Breast epithelium (tissue), 3 donors: ENCODE measurements at regions not wholly inside any gene's neighbourhood (a gene's known extent, or its start where the extent isn't known, plus 50 kb on each side); places are given as distances from the start of the nearest gene placed in this dataset.

ENCODE experiments used
- POLR2A ChIP-seq: fragments of 450-650 bp; IDR thresholded peaks from one replicate; pipeline ENCODE4 v1.6.1; 2016; ENCODE audit warnings: antibody characterized with exemption, mild to moderate bottlenecking, moderate library complexity
- POLR2AphosphoS5 ChIP-seq, 3 donors: sonication (generic); formaldehyde crosslinking; IDR thresholded peaks; one replicate each; pipeline ENCODE4 v1.6.1; 2017; ENCODE audit warnings: antibody characterized with exemption in 3 of 3
- TF ChIP-seq, protein P1 (sequence below), 3 donors: fragments of 450-650 bp; IDR thresholded peaks; one replicate each; pipeline ENCODE4 v1.5.1; 2016 to 2017; ENCODE audit warnings: antibody characterized with exemption in 3 of 3, mild to moderate bottlenecking in 3 of 3, moderate library complexity in 3 of 3

DNA sequence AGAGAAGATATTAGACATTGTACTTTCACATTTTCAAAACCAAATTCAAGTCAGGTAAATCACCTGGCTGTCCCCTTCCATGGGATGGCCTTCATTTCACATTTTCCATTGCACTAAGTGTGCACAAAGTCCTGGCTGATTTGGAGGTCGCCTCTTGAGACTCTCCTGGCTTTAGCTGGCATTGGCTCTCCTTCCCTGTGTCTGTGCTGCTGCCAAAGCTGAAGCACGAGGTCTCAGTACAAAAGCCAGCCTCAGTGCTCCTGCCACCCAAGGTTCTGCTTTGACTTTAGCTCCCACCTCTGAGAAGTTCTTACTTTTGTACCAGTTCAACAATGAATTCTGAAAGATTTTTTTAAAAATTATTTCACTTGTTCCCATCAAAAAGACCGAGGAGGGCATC lies 289.2 kb upstream of the CNR1 start:
- no peak for TF ChIP-seq POLR2AphosphoS5 (IDR thresholded peaks at IDR 0.05)
- TF ChIP-seq, protein P1, sequence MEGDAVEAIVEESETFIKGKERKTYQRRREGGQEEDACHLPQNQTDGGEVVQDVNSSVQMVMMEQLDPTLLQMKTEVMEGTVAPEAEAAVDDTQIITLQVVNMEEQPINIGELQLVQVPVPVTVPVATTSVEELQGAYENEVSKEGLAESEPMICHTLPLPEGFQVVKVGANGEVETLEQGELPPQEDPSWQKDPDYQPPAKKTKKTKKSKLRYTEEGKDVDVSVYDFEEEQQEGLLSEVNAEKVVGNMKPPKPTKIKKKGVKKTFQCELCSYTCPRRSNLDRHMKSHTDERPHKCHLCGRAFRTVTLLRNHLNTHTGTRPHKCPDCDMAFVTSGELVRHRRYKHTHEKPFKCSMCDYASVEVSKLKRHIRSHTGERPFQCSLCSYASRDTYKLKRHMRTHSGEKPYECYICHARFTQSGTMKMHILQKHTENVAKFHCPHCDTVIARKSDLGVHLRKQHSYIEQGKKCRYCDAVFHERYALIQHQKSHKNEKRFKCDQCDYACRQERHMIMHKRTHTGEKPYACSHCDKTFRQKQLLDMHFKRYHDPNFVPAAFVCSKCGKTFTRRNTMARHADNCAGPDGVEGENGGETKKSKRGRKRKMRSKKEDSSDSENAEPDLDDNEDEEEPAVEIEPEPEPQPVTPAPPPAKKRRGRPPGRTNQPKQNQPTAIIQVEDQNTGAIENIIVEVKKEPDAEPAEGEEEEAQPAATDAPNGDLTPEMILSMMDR (IDR thresholded peaks at IDR 0.05): no peak
- TF ChIP-seq POLR2A: no peak
